ENCODE measurements at regions not wholly inside any gene's neighbourhood (a gene's known extent, or its start where the extent isn't known, plus 50 kb on each side); places are given as distances from the start of the nearest gene placed in this dataset.
"Not testable (repeated sequence)": the region's sequence is repeated elsewhere in the genome, so short reads cannot be mapped to it uniquely, and the experiment has no call there.

- no peak for DNase-seq
Measured at GRCh38 chr10:108039821-108040584, 875.5 kb upstream of the SORCS1 start.

GRCh38 chr10:108037061-108037460 is 872.6 kb upstream of the SORCS1 start:
- no peak for DNase-seq

DNA sequence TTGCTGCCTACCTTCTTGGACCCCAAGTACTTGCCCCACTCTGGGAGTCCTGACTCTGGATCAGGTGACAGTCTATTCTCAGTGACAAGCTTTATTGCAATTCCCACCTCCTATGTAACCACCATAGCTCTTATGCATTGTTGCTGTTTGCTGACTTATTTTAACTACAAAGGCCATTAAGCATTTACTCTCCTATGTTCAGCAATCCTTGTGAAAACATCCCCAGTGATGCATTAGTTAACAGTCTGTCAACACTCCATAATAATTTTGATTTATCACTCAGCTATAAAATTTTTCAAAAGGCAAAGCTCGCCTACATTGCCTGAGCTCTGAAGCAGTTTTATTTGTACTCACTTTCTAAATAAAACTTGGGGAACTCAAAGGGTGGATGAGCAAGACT is 871.8 kb upstream of the SORCS1 start:
- DNase-seq, result no peak

DNA sequence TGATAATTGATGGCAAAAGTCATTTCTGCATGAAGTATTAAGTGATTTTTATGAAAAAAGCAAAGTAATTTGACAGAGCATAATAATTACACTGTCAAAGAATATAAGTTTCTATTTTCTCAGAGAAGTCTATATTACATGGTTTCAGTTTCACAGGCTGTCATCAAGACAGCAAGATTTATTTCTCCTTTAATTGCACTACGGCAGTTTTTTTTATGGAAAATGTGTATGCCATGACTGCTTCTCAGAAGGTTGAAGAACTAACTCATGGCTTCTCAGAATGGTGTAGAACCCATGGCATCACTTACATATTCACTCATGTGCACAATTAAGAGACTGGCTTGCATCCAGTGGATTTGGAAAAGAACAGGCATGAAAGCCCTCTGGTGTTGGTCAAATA is 870.3 kb upstream of the SORCS1 start:
- DNase-seq, result no peak

- not testable (repeated sequence) for DNase-seq
Measured at GRCh38 chr10:108033518-108033917, 869.0 kb upstream of the SORCS1 start.

- no peak for DNase-seq
Measured at GRCh38 chr10:108031505-108031904, 867.0 kb upstream of the SORCS1 start.

DNA sequence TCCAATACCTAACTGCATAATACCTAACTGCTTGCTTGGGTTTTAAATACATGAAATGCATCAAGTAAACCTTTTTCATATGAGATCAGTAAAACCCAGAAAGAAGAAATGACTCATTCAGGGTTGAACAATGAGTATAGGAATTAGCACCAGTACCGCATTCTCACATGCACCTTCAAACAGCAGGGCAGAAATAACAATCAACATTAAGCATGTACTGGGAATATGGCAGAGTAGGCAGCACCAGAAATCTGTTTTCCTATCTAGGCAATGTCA is 850.3 kb upstream of the SORCS1 start:
- no peak for DNase-seq

DNA sequence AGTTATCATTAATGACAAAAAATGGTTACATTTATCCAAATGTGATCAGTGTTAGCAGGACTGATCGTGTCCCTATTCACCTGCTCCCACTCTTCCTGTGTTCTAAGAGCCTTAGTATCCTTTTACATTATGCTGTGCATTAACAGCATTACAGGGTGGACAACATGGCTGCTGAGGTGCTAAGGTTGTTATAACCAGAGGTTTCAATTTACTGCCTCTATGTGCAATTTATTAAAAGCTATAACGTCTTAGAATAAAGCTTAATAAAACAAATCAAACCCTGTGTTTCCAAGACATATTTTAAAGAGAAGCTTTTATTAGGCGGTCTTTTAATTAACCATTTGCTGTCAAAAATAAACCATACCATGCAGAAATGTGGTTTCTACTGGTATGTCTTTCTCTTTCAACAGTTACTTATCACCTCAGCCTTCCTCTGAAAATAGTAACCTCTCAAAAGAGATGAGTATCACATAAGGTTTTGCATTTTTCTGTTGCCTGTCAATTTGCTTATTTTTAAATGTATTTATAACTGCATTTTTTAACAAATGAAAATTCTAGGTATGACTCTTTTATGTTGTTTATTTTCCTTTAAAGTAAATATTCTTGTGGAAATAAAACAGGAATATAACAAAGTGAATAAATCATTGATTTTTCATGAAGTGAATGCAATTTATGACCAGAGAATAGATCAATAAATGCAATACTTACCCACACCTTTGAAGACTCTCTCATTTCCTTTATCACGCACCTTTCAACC is 849.8 kb upstream of the SORCS1 start:
- no peak for DNase-seq

- DNase-seq, result no peak
Measured at GRCh38 chr10:108005627-108006026, 841.1 kb upstream of the SORCS1 start.

DNA sequence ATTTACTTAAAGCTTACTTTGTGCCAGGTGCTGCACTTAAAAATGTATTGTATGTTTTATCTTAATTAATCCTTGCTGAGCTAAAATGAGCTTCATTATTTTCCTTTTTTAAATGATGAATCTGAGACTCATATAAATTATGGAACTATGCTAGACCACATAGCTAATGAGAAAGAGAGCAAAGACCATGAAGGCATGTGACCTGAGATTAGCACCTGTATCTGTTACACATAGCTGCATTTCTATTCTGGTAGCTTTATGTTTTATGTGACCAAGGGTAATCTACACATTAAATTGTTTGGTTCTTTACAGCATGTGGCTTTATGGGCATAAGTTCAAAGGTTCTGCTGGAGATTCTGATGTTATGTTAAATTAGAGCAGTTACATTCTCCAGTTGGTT is 839.1 kb upstream of the SORCS1 start:
- DNase-seq, result no peak

- no peak for DNase-seq
Measured at GRCh38 chr10:108003061-108003460, 838.6 kb upstream of the SORCS1 start.

- no peak for DNase-seq
Measured at GRCh38 chr10:108000365-108000764, 835.9 kb upstream of the SORCS1 start.

DNA sequence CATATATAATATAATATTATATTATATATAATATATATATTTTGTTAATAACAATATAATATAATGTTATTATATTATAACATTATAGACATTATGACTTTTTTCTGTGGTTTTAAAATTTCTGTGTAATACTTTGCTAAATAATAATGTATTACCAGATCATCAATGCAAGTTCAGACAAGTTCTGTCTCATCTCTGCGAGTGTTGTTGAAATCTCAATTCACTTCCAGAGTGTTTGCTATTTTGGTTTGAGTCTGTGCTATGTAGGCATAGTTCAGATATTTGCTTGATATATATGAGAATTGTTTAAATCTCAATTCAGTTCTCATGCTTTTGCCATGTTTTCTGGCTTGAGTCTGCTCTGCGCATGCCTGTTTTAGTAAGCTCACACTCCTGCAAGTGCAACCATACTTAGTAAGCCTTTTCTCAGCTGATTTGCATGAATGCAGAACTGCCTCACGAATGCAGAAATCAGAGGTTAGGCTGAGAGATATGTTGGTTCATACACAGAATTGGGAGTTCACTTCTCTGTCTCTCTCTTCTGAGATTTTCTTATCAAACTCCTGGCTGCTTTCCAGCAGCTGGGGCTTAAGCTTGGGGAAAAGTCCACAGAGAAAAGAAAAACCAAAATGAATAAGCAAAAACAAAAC is 830.2 kb upstream of the SORCS1 start:
- DNase-seq, result no peak

DNA sequence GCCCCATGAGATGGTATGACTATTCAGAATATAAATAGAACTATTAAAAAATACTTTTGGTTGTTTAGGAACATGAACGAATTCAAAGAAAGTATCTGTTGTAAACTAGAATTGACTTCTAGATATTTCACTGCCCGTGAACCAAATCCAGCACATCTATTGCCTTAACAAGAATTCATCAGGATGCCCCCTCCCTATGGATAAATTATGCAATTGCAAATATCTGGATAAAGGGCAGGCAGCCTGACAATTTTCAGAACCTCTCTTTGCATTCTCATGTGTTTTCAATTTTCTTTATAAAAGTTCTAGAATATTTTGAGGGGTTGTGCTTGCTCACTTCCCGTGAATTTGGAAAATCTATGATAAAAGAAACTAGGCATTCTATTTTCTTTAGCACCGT is 822.1 kb upstream of the SORCS1 start:
- no peak for DNase-seq

- no peak for DNase-seq
Measured at GRCh38 chr10:107984581-107984980, 820.1 kb upstream of the SORCS1 start.

DNA sequence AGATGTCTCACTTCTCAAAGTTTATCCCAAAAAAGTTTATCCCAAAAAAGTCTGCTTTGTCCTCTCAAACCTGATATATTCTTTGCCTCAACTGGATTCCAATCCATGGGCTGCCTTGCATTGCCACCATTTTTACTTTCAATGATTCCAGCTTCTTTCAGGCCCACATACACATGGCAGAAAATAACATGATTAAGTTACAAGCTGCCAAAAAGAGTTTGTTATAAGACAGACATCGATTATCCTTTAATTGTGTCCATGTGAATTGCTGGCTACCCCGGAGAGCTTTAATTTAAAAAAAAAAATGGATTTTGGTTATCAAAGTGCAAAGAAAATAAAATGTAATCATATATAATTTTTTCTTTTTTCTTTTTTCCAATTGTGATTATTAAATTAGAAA is 819.6 kb upstream of the SORCS1 start:
- DNase-seq, result no peak

DNA sequence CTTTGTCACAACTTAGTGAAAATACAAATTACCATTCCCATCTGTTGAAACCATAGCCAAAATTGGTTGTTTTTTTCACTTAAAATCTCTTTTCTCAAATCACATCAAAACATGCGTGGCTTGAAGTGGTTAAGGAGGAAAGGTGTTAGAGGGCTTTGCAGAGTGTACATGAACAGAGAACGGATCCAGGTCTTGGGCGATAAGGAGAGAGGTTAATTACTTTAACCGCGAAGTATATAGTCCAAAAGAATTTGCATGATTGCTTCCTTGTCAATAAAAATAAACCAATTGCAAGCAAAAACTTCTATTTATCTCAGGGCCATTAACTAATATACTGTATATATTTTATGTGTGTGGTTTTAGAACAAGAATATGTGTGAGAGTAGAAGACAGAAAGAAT is 813.9 kb upstream of the SORCS1 start:
- no peak for DNase-seq

- no peak for DNase-seq
Measured at GRCh38 chr10:107971973-107972372, 807.5 kb upstream of the SORCS1 start.

DNA sequence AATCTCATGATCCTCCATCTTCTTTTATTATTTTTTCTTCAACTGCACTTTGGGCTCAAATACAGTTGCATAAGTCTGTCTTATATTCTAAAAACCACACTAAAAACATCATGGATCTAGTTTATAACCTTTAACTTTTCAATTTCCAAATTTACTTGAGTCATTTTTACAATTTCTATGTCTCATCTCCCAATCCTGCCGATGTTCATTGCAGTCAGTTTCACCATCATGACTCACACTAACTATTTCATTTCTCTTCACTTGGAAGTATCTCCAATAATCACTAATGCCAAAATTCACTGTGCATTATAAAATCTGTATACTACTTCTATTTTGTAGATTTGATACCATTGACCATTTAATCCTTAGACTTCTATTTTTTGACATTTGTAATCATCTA is 806.9 kb upstream of the SORCS1 start:
- no peak for DNase-seq

DNA sequence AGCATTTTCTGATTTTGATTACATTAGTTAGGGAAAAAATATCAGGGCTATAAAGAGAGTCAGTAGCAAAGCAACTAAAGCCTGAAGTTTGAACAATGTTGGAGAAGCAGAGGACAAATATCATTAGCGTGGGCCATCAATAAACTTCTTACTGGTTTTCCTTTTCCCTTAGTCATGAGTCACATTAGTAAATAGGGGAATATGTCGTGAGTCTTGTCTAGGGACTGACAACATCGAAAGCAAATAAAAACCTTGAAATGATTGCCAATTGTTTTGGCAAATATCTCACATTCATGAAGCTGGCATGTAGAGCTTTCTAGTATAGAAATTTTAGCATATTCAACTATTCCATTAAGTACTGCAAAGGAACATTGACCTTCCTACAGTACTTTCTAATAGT is 806.0 kb upstream of the SORCS1 start:
- no peak for DNase-seq

GRCh38 chr10:107969936-107970335 is 805.4 kb upstream of the SORCS1 start:
- no peak for DNase-seq

- no peak for DNase-seq
Measured at GRCh38 chr10:107966826-107967225, 802.3 kb upstream of the SORCS1 start.

GRCh38 chr10:107952649-107953556 is 788.4 kb upstream of the SORCS1 start:
- DNase-seq, result no peak

Data from hematopoietic multipotent progenitor cell treated with erythropoietin and hydrocortisone succinate and interleukin-3 and kit ligand, for 4 days (in vitro differentiated cells).